22Rv1 (cell line): ENCODE measurements at regions not wholly inside any gene's neighbourhood (a gene's known extent, or its start where the extent isn't known, plus 50 kb on each side); places are given as distances from the start of the nearest gene placed in this dataset.

Experiments used
- H3K27ac ChIP-seq: fragments of 450-650 bp; 2 replicates; pipeline ENCODE4 v1.5.1; 2017
- CTCF ChIP-seq: fragments of 450-650 bp; IDR thresholded peaks from 2 replicates; pipeline ENCODE4 v1.5.1; 2017; ENCODE audit warnings: mild to moderate bottlenecking
- ZFX ChIP-seq: fragments of 450-650 bp; IDR thresholded peaks from 2 replicates; pipeline ENCODE4 v1.6.1; 2017; ENCODE audit warnings: antibody characterized with exemption, borderline replicate concordance

DNA sequence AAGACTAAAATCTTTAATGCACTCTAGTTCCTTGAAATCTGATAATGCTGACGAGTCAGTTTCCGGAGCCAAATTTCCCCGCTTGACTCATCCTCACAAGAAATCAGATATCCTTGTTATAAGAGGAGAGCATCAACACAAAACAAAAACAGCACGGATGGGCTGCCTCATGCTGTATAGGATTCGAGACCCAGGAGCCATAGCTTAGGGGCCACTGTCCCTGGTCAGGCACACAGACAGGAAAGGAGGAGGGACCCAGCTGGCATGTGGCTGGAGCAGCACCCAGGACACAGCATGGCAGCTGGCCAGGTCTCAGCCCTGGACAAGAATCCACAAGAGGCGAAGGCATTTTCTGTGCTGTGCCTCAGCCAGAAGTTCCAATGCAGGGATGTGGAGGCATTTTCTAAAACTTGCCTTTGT, 110.2 kb upstream of the SPATA13 start:
- no peak for TF ChIP-seq CTCF
- no peak for TF ChIP-seq ZFX
- H3K27ac ChIP-seq: no peak overlapping the region

- no peak for TF ChIP-seq CTCF
- no peak for TF ChIP-seq ZFX
- no peak overlapping the region for H3K27ac ChIP-seq
These were observed 109.5 kb upstream of the SPATA13 start for GRCh38 chr13:24050796-24051715.

DNA sequence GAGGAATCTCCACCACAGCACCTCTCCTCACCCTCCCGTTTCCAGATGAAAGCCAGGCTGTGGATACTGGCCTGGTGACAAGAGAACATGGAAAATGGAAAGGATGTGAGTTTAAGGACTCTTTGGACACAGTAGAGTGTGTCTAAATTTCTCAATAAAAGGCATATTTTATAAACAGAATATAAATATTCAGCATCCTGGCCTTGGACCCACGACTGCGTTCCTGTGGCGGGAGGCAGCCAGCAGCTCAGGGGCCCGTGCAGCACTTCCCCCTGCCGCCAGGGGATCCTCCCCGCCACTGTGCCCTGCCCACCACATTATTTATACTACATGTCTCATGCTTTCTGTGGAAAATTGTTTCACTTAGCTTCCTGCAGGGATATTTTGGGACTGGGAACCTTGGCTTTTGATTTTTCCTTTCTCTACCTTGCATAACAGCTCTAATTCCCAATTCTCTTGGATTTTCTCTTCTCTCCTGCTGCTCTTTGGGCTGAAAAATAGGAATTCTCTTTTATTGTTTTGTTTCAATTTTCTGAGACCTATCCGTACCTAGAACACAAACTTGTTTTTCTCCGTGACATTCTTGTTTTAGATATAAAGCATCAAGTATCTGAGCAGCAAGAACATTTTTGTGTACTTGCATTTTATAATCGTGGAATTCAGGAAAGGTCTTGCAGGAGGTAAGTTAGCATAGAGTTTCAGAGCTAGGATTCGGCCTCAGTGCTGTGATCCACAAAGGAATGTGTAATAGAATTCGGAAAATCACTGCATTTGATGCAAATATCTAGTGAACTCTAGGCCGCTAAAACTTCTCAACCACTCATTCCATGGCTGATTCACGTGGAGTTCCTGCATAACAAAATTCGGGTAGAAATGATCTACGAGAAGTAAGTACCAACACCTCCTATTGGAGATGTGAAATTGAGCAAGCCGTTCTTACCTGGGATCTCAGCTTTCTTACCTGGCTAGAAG, 107.7 kb upstream of the SPATA13 start:
- no peak overlapping the region for H3K27ac ChIP-seq
- no peak for TF ChIP-seq CTCF
- no peak for TF ChIP-seq ZFX

DNA sequence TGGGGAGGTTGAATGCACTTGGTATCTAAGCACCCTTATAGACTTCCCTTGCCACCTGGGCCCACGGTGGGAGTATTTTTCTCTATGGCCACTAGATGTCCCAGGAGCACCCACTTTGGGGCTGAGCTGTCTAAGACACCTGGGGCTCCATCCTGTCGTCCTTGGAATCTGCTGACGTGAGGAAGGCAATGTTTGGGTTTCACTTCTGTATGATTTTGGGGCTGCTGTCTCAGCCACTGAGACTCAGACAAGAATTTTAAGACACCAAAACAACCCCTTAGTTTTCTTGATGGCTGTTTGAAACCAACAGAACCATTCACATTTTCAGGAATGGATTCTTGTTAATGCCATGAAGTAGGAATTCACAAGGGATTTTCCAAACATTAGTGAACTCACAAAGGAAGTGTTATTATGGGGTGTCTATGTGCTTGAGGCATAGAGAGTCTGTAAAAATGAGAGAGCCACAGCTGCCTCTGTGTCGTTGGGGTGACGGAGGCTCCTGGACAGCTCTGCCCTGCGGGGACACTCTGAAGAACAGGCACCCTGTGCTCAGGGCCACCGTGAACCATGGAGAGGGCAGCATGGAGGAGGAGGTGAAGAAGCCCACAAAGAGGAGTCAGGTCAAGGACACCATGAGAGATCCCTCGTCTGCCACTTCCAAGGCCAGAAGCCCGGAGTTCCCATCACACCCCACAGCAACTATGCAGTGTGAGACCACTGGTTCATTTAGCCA, 106.8 kb upstream of the SPATA13 start:
- no peak for TF ChIP-seq ZFX
- TF ChIP-seq CTCF: peak; percentile 87

DNA sequence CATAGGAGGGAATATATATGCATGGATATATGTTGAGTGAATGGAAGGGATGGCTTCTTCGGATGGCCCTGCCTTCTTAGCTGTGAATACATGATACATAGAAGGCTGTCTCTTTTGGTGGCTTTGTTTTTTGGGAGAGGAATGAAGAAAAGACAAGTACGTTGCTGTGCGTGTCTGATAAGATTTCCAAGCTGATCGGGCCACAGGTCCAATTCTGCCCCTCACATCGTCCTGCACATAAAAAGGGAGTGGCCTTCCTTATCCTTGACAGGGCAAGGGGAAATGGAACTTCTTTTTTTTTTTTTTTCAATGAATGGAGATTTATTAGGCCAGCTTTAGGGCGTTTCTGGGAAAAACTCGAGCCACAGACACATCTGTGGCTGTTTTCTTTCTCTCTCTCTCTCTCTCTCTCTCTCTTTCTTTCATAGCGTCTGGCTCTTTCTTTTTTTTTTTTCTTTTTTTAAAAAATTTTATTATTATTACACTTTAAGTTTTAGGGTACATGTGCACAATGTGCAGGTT, 103.8 kb upstream of the SPATA13 start:
- no peak overlapping the region for H3K27ac ChIP-seq
- TF ChIP-seq ZFX (no peak), CTCF (no peak)

More for the DNA sequence above, 106.8 kb upstream of the SPATA13 start:
- H3K27ac ChIP-seq: no peak overlapping the region

DNA sequence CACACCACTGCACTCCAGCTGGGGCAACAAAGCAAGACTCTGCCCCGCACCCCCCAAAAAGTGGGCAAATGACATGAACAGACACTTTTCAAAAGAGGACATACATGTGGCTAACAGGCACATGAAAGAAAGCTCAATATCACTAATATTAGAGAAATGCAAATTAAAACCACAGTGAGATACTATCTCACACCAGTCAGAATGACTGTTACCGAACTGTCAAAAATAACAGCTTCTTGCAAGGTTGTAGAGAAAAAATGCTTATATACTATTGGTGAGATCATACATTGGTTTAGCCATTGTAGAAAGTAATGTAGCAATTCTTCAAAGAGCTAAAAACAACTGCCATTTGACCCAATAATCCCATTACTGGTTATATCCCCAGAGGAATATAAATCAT, 99.5 kb upstream of the SPATA13 start:
- TF ChIP-seq CTCF (no peak), ZFX (no peak)

More for the DNA sequence above, 99.5 kb upstream of the SPATA13 start:
- no peak overlapping the region for H3K27ac ChIP-seq
